ENCODE measurements at regions not wholly inside any gene's neighbourhood (a gene's known extent, or its start where the extent isn't known, plus 50 kb on each side); places are given as distances from the start of the nearest gene placed in this dataset.

DNA sequence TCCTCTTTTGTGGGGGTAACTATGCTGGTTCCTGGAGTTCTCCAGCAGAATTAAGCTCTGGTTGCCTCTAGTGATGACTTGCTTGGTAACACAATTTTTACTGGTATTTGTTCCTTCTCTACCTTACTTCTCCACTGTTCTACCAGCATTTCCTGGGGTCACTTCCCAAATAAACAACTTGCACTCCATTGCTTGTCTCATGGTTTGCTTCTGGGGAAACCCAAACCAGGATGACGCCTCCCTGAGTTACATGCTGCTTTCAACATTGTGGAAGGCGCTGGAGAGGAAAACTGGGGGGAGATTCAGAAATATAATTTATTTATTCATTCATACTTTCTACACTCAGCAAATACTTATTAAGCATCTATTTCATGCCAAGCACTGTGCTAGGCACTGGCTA lies 55.3 kb upstream of the AK4 start:
- no peak for TF ChIP-seq SUZ12 (IDR thresholded peaks at IDR 0.05; ENCODE audit: extremely low read depth, insufficient read depth, insufficient read length)
- TF ChIP-seq ZNF274 (IDR thresholded peaks at IDR 0.05; ENCODE audit: low read depth, low read length), result no peak

Measured in NT2/D1 (cell line).